ENCODE measurements at regions not wholly inside any gene's neighbourhood (a gene's known extent, or its start where the extent isn't known, plus 50 kb on each side); places are given as distances from the start of the nearest gene placed in this dataset.
"Not testable (repeated sequence)": the region's sequence is repeated elsewhere in the genome, so short reads cannot be mapped to it uniquely, and the experiment has no call there.

DNA sequence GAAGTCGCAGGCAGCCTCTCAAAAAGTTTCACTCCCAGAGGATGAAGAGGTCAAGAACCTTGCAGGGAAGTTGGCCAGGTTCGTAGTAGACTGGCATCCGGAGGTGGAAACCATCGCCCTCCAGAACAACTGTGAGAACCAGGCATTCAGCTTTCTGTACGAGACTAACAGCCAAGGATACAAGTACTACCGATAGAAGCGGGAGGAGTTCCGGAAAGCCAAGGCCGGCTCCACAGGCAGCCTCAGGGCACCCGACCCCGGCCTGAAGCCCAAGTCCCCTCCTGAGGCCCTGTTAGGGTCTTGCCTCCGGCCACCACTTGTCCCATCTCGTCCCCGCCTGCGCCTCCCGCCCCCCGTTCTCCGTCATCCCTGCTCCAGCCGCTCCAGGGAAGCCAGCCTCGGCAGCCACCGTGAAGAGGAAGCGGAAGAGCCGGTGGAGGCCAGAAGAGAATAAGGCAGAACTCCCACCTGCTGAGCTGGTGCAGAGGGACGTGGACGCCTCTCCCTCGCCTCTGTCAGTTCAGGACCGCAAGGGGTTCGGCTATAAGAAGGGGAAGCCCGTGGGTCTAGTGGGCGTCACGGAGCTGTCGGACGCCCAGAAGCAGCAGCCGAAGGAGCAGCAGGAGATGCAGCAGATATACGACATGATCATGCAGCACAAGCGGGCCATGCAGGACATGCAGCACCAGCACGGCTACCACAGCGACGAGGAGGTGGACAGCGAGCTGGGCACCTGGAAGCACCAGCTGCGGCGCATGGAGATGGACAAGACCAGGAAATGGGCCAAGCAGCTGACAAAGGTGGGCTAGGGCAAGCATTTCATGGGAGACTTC is 366.8 kb upstream of the ATXN7L3B start:
- DNase-seq: no peak

DNA sequence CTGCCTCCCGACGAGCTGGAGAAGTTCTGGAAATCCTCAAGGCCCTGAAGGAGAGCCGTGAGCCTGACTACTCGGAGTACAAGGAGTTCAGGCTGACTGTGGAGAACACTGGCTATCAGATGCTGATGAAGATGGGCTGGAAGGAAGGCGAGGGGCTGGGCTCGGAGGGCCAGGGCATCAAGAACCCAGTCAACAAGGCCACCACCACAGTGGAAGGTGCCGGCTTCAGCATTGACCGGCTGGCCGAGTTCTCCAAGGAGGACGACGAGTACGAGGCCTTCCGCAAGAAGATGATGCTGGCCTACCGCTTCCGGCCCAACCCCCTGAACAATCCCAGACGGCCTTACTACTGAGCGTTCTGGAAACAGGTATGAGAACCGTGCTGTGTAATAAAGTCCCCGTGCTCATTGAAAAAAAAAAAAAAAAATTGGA is 366.1 kb upstream of the ATXN7L3B start:
- no peak for DNase-seq

DNA sequence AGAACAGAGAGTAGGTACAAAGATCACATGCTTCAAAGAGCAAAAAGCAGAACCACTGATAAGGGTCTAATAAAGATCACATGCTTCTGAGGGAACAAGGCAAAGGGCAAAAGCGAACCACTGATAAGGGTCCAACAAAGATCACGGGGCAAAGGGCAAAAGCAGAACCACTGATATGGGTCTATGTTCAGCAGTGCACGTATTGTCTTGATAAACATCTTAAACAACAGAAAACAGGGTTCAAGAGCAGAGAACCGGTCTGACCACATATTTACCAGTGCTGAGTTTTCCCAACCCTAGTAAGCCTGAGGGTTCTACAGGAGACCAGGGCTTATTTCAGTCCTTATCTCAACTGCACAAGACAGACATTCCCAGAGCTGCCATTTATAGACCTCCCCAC is 362.7 kb upstream of the ATXN7L3B start:
- not testable (repeated sequence) for DNase-seq

DNA sequence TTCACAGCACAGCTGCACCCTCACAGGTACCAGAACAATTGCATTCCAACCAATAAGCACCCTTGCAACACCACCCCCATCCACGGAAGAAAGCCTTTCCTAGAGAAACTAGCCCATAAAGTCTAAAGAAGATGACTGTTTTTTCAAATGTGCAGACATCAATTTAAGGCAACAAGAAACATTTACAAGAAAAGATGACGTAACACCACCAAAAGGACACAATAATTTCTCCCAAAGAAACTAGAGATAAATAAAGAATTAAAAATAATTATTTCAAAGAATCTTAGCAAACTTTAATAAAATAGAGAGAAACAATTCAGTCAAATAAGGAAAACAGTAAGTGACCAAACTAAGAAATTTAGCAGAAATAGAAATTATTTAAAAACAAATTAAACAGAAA is 352.3 kb upstream of the ATXN7L3B start:
- no peak for DNase-seq

DNA sequence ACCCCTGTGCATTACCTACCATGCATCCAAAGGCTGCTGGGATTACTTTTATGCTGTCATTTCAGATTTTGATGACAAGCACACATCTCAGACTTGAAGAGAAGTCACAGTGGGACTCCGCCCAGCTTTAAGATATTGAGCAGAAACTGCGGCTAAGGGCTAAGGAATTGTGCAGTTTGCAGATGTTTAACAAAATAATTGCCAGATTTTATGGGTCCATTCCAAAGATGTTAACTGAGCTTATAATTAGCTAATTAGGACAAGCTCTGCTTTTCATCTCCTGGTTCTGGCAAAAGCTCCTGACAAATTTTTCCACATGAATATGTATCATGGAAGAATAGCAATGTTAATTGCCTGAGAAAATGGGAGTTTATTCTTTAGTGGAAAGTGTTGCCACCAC is 344.4 kb upstream of the ATXN7L3B start:
- DNase-seq: no peak

DNA sequence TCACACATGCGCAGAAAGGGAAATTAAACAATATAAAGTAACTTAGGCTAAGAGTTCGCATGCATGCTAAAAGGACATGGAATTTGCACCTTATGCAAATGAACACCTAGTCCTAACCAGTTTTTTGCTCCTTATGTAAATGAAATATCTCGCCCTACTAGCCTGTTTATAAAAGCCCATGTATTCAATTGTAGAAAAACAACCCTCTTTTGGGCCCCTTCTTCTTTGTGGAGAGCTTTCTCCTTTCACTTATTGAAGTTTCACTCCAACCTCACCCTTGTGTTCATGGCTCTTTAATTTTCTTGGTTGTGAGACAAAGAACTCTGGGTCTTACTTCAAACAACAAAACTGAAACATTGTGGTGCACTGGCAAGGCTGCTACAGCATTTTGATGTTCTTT is 333.4 kb upstream of the ATXN7L3B start:
- DNase-seq: no peak

DNA sequence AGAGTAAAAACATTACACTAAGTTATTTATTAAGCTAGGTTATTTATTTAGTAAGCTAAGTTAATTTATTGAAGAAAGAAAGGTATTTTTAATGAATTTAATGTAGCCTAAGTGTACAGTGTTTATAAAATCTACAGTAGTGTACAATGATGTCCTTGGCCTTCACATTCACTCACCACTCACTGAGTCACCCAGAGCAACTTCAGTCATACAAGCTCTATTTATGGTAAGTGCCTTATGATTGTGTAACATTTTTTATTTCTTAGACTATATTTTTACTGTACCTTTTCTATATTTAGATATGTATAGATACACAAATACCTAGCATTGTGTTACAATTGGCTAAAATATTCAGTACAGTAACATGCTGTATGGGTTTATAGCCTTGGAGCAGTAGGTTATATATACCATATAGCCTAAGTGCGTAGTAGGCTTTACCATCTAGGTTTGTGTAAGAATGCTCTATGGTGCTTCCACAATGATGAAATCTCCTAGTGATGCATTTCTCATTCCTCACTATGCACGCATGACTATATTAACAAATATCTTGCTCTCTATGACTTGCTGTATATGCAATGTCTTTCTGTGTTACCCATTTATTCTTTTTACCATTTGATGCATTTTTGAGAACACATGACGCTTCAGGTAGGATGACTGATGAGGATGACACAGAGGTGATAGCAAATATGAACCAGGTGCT is 309.6 kb upstream of the ATXN7L3B start:
- no peak for DNase-seq

DNA sequence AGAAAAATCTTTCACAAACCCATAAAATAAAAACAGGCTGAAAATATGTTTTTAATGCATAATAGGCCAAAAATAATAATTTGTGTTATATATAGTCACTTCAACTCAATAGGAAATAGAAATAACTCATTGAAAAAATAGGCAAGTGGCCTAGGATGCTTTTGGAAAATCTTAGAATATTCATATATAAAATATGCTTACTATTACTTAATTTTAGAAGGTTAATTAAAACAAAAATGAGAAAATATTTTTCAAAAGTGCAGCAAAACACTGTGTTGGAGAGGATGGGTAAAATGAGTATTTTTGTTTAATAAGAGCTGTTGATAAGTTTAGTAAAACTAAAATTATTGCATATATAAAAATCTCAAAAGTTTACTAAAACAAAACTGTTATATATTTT is 308.0 kb upstream of the ATXN7L3B start:
- no peak for DNase-seq

DNA sequence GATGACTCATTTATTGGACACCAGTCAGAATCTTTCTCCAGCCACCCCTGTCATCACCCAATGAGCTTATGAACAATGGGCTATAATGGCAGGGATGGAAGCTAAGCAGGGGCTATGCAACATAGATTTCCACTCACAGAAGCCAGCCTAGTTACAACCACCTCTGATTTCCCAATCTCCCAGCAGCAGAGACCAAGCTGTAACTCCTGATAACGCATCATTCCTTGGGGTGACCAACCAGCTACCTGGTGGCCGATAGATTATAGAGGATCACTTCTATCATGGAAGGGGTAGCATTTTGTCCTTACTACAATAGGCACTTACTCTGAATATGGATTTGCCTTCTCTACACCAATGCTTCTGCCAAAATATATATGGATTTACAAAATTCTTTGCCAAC is 302.3 kb upstream of the ATXN7L3B start:
- no peak for DNase-seq

DNA sequence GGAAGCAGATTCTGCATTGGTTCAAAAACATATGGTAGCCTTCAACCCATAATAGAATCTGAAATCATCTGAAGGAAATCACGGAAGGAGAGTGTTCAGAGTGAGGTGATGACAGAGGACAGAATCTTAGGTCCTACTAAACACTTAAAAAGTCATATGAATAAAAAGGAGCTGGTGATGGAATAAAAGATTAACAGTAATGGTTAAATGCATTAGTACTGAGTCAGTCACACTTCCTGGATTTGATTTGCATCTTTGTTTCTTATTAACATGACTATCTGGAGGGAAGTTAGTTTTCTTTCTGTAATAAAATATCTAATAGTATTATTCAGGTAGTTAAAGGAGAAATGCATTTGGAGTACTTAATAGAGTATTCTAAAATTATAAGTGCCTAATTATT is 296.3 kb upstream of the ATXN7L3B start:
- no peak for DNase-seq

DNA sequence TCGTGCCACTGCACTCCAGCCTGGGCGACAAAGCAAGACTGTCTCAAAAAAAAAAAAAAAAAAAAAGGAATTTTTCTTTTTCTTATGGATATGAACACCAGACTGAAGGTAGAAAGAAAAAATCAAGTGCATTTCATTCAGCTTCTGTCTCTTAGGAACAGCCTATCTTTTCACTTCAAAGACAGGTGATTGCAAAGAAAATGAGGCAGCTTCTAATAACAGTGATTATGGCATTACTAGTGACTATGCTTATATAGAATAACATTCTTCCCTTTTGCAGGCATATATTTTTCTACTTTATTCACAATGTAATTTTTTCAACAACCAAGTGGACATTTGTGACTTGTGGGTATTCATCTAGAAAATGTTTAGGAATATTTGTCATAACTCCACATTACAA is 295.5 kb upstream of the ATXN7L3B start:
- DNase-seq: no peak

DNA sequence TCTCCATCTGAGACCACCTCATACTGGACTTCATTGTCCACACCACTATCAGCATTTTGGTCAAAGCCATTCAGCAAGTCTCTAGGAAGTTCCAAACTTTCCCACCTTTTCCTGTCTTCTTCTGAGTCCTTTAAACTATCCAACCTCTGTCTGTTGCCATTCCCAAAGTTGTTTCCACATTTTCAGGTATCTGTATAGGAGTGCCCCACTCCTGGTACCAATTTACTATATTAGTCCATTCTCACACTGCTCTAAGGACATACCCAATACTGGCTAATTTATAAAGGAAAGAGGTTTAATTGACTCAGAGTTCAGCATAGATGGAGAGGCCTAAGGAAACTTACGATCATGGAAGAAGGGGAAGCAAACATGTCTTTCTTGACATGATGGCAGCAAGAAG is 292.2 kb upstream of the ATXN7L3B start:
- DNase-seq: no peak

DNA sequence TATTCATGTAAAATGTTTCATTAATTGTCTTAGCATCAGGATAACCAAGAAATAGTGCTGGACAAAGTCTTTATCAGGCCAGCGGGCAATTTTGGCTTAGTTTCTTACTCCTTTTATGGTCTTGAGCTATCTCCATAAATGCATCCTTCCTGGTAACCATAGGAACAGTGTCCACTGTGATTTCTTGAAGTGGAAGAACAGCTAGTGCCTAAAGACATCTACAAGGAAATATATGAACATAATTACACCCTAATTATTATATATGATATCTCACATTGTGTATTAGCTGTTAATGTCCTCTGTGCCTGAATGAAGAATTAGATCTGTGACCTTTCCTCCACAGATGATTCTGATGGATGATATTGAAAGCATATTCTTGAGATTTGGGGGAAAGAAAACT is 286.7 kb upstream of the ATXN7L3B start:
- DNase-seq: no peak

DNA sequence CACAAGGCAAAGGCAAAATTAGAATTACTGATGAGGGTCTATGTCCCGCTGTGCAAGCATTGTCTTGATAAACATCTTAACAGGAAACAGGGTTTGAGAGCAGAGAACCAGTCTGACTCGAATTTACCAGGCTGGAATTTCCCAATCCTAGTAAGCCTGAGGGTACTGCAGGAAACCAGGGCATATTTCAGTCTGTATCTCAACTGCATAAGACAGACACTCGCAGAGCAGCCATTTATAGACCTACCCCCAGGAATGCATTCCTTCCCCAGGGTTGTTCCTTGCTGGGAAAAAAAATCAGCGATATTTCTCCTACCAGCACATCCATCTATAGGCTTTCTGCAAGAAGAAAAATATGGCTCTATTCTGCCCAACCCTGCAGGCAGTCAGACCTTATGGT is 283.8 kb upstream of the ATXN7L3B start:
- DNase-seq: not testable (repeated sequence)

DNA sequence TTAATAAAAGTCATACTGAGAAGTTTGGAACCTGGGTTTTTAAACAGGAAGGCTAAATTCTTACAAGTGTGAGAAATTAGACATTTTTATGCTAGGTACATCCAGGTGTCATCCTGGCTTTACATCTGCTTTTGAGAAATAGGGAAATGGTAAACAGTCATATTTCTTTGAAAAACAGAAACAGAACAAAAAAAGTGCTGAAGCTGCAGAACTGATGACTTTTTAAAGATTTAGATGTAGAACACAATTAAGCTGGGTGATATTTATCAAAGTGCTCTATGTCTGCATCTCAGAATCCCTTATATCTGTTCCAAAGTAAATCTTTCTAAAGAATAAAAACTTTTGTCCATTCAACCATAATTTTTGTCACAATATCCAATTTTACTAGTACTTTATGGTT is 282.9 kb upstream of the ATXN7L3B start:
- no peak for DNase-seq

DNA sequence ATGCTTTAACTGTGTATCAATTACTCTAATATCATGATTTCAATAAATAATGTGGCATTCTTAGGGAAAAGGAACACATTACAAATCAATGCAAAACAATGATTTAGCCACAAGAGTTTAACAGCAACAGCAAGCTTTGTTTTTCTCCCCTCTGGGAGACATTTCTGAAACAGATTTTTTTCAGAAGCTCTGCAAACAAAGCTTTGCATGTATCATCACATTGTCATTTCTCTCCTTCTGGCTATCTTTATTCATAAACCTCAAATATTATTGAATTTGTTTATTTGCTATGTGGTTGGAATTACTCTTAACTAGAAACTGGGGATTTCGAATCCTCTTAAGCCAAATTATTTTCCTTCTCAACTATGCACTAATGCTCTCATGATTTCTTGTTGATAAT is 278.4 kb upstream of the ATXN7L3B start:
- no peak for DNase-seq

DNA sequence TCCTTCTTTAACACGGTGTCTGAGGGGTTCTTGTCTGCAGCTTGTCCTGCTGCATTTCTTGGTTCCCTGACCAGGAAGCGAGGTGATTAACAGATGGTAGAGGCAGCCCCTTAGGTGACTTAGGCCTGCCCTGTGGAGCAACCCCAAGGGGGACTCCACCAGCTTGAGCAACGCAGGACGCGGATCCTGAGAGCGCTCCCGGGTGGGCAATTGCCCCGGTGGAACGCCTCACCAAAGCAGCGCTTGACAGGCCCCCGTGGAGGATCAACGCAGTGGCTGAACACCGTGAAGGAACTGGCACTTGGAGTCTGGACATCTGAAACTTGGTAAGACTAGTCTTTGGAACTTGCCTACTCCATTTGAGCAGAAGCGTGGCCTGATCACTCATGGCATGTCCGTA is 272.9 kb upstream of the ATXN7L3B start:
- DNase-seq: no peak

DNA sequence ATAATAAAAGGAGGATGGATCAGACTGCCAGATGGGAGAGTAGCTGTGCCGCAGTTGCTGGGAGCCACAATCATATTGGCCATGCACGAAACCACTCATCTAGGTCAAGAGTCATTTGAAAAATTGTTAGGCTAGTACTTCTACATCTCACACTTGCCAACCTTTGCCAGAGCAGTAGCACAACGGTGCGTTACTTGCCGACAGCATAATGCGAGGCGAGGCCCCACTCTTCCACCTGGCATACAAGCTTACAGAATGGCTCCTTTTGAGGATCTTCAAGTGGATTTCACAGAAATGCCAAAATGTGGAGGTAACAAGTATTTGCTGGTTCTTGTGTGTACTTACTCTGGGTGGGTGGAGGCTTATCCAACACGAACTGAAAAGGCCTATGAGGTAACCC is 268.3 kb upstream of the ATXN7L3B start:
- DNase-seq: not testable (repeated sequence)

DNA sequence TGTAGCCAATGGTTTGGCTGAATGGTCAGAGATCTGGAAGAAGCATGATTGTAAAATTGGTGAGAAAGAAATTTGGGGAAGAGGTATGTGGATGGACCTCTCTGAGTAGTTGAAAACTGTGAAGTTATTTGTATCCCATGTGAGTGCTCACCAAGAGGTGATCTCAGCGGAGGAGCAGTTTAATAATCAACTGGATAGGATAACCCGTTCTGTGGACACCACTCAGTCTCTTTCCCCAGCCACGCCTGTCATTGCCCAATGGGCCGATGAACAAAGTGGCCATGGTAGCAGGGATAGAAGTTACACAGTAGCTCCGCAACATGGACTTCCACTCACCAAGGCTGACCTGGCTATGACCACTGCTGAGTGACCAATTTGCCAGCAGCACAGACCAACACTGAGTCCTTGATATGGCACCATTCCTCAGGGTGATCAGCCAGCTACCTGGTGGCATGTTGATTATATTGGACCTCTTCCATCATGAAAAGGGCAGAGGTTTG is 257.4 kb upstream of the ATXN7L3B start:
- no peak for DNase-seq

DNA sequence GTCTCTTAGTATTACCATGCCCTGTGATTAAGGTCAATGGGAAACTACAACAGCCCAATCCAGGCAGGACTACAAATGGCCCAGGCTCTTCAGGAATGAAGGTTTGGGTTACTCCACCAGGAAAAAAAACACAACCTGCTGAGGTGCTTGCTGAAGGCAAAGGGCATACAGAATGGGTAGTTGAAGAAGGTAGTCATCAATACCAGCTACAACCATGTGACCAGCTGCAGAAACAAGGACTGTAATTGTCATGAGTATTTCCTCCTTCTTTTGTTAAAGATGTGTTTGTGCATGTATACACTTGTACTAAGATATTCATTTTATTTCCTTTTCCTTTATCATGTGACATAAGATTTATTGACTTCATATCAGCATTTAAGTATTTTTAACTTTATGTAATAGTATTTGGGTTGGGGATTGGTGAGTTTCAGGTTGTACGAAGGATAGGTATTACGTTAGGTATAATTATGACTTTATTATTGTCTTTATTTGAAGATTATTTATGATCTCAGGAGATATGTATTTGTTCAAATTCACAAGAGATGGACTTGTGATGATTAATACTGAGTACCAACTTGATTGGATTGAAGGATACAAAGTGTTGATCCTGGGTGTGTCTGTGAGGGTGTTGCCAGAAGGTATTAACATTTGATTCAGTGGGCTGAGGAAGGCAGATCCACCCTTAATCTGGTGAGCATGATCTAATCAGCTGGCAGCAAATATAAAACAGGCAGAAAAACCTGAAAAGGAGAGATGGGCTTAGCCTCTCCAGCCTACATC is 256.0 kb upstream of the ATXN7L3B start:
- not testable (repeated sequence) for DNase-seq

DNA sequence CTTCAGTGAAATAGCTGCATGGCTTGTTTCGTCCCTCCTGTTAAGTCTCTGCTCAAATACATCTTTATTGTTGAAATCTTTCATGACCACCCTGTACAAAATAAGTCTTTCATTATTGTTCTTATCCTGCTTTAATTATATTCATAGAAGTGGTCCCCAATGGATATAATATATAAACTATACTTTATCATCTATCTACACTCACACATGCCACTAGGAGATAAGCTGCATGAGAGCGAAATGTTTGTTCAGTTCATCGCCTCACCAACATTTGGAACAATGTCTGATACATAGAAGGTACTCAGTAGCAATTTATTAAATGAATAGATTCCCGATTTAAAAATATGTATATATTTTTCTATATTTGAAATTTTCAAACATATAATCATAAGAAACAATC is 254.0 kb upstream of the ATXN7L3B start:
- no peak for DNase-seq

DNA sequence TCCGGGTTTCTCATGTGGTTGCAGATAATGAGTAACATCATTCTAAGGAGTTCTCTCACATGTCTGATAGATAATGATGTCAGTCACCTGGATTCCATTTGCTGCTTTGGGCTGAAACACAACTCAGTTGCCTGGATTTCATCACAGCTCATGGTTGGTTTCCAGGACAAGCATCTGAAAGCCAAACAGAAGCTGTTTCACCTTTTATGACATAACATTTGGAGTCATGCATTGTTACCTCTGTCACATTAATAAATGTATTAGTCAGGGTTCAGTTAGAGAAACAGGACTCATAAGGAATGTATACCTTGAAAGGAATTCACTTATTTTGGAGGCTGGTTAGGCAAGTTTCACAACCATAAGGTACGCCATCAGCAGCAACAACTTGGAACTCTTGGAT is 251.9 kb upstream of the ATXN7L3B start:
- DNase-seq: no peak

DNA sequence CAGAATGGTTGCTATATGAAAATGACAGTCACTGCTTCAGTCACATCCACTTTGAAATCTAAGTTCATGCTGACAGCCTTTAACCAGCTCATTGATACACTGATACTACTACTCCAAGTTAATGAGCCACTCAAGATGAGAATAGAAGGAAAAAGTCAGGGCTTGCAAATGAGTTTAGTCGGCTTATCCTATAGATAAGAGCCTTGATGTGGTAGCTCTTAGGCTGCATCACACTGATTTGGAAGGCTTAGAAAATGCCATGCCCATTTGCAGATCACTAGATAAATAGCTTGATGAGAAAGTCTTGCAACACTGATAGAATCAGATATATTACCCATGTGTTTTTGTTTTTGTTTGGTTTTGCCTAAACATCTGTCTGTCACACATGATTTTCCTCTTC is 251.4 kb upstream of the ATXN7L3B start:
- no peak for DNase-seq

All from NCI-H2029 treated with DMSO at 0.1 percent for 48 hours (cell line).